ENCODE measurements at regions not wholly inside any gene's neighbourhood (a gene's known extent, or its start where the extent isn't known, plus 50 kb on each side); places are given as distances from the start of the nearest gene placed in this dataset.

DNA sequence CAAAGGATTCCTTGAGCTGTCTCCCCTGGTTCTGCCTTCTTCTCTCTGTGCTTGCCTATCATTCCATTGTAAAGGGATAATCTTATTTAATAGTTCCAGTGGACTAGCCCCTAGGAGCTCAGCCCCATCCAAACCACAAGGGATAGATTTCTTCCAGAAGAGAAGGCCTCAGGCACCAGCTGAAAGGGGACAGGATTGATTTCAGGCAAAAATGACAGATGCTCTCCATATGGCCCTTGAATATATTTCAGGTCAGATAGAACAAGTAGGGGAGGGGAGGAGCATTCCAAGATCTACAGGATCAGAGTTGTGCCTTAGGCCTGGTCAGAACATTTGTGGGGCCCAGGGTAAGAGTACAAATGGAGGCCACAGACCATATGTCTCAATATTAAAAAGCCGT is 85.3 kb downstream of the RPLP1 start:
- H3K27ac Mint-ChIP-seq = no peak overlapping the region
- H3K27me3 Mint-ChIP-seq = peaks cover 9% of the 10 kb centered on the region
- no peaks in the 10 kb centered on the region for H3K36me3 Mint-ChIP-seq (ENCODE audit: low read depth)
- no peaks in the 10 kb centered on the region for H3K9me3 Mint-ChIP-seq
- no peak overlapping the region for H3K4me3 Mint-ChIP-seq
- no peaks in the 10 kb centered on the region for H3K4me1 Mint-ChIP-seq (ENCODE audit: low read depth)
- no peak for DNase-seq

DNA sequence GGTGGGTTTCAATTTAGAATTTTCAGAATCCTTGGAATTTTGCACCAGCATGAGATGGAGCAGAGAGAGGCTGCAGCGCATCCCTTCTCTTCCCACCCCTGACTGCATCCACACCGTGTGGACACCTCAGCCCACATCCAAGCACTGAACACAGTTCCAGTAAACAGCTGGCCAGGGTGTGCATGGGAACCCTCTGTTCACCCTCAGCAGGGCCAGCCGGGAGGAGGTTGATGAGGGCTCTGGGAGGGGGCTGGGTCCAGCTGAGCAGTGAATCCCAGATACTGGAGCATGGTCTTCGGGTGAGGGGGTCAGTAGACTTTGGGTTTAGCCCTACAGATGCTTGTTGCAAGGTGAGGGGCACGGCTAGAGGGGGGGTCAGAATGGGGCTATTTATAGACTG is 85.8 kb downstream of the RPLP1 start:
- Mint-ChIP-seq H3K4me1 (ENCODE audit: low read depth) (no peaks in the 10 kb centered on the region), H3K36me3 (ENCODE audit: low read depth) (no peaks in the 10 kb centered on the region), H3K9me3 (no peaks in the 10 kb centered on the region), H3K27me3 (peaks cover 6% of the 10 kb centered on the region), H3K27ac (no peak overlapping the region), H3K4me3 (no peak overlapping the region)
- no peak for DNase-seq

DNA sequence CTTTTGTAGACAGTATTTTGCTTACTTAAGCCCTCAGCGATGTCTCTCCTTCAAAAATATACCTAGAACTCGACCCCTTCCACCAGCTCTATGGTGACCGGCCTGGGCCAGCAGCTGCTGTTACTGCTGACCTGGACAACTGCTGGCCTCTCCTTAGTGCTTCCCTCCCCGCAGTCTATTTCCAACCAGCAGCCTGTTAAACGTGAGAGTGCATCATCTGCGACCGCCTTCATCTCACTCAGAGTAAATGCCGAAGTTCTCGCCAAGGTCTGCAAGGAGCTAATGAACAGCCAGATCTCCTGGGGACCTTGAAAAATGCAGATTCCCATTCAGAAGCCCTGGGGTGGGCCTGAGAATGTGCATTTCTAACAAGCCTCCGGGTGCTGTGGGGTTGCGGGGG is 86.7 kb downstream of the RPLP1 start:
- Mint-ChIP-seq H3K4me3 (no peak overlapping the region), H3K9me3 (no peaks in the 10 kb centered on the region), H3K36me3 (ENCODE audit: low read depth) (no peaks in the 10 kb centered on the region), H3K4me1 (ENCODE audit: low read depth) (no peaks in the 10 kb centered on the region), H3K27me3 (peaks cover 5% of the 10 kb centered on the region), H3K27ac (no peak overlapping the region)
- DNase-seq = no peak

- DNase-seq = no peak
- no peaks in the 10 kb centered on the region for H3K9me3 Mint-ChIP-seq
- peaks cover 6% of the 10 kb centered on the region for H3K27me3 Mint-ChIP-seq
- H3K4me3 Mint-ChIP-seq = no peak overlapping the region
- no peaks in the 10 kb centered on the region for H3K36me3 Mint-ChIP-seq (ENCODE audit: low read depth)
- no peaks in the 10 kb centered on the region for H3K4me1 Mint-ChIP-seq (ENCODE audit: low read depth)
- no peak overlapping the region for H3K27ac Mint-ChIP-seq
Measured at GRCh38 chr15:69540622-69541021, 88.0 kb downstream of the RPLP1 start.

DNA sequence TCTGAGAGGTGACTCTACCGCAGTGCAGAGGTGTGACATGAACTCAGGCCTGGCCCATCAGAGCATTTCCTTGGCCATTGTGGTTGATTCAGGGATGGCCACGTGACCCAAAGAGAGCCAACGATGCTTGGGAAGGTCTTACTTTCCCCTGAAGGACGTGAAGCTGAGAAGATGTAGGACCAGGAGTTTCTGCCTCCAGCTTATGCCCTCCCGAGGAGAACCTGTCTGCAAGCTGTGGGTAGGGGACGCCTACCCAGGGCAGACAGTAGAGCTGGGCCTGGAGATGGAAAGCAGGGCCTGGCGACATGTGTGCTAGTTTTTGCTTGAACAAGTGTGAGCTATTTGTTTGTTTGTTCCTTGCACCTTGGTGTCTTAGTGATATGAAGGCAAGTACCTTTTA is 89.4 kb downstream of the RPLP1 start:
- no peak overlapping the region for H3K27ac Mint-ChIP-seq
- H3K27me3 Mint-ChIP-seq = peaks cover 6% of the 10 kb centered on the region
- DNase-seq = no peak
- no peak overlapping the region for H3K4me3 Mint-ChIP-seq
- H3K9me3 Mint-ChIP-seq = no peaks in the 10 kb centered on the region
- no peaks in the 10 kb centered on the region for H3K36me3 Mint-ChIP-seq (ENCODE audit: low read depth)
- no peaks in the 10 kb centered on the region for H3K4me1 Mint-ChIP-seq (ENCODE audit: low read depth)

GRCh38 chr15:69543681-69544364 is 91.2 kb downstream of the RPLP1 start:
- Mint-ChIP-seq H3K4me1 (ENCODE audit: low read depth) (no peaks in the 10 kb centered on the region), H3K27me3 (peaks cover 15% of the 10 kb centered on the region), H3K4me3 (no peak overlapping the region), H3K9me3 (no peaks in the 10 kb centered on the region), H3K27ac (no peak overlapping the region), H3K36me3 (ENCODE audit: low read depth) (no peaks in the 10 kb centered on the region)
- DNase-seq = no peak

GRCh38 chr15:69544365-69545113 is 91.9 kb downstream of the RPLP1 start:
- DNase-seq = no peak
- Mint-ChIP-seq H3K27me3 (peaks cover 21% of the 10 kb centered on the region), H3K36me3 (ENCODE audit: low read depth) (no peaks in the 10 kb centered on the region), H3K9me3 (no peaks in the 10 kb centered on the region), H3K4me1 (ENCODE audit: low read depth) (no peaks in the 10 kb centered on the region), H3K27ac (no peak overlapping the region), H3K4me3 (no peak overlapping the region)

- H3K27me3 Mint-ChIP-seq = peaks cover 28% of the 10 kb centered on the region
- DNase-seq = no peak
Measured at GRCh38 chr15:69546182-69546581, 93.6 kb downstream of the RPLP1 start.

DNA sequence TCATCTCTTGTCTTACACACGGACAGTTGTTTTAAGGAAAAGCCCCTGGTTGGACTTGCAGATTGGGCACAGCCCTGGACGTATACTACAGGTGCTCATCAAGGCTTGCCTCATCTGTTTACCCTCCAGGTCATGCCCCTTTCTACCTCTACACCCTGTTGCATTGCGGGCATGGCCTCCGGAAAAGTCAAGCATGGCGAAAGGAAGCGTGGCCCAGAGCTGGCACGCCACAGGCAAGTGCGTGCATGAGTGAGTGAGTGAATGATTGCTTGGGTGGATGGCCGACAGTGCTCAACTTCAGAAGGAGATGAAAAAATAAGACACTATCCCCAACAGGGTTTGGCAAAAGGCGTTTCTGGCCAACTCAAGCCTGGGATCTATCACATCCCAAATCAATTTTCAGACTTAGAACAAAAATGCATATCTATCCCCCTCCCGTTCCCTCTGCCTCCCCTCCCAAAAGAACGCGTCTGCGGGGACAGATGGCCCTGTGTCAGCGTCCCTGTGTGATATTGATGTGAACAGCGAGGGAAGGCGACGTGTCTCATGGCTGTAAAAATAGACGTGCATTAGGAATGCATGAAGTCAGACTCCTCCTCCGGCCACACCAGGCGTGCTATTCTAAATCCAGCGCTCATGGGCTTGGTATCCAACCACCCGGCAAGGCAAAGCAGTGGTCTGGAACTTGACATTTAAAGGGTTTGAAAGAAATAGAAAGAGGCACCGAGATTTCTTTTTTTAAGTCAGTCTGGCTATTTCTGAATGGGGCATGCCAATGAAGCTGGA is 96.0 kb downstream of the RPLP1 start:
- H3K36me3 Mint-ChIP-seq (ENCODE audit: low read depth) = no peaks in the 10 kb centered on the region

More at GRCh38 chr15:69546182-69546581, 93.6 kb downstream of the RPLP1 start:
- peaks cover 6% of the 10 kb centered on the region for H3K9me3 Mint-ChIP-seq
- H3K4me1 Mint-ChIP-seq (ENCODE audit: low read depth) = no peaks in the 10 kb centered on the region
- no peak overlapping the region for H3K27ac Mint-ChIP-seq
- H3K4me3 Mint-ChIP-seq = no peak overlapping the region
- no peaks in the 10 kb centered on the region for H3K36me3 Mint-ChIP-seq (ENCODE audit: low read depth)

DNA sequence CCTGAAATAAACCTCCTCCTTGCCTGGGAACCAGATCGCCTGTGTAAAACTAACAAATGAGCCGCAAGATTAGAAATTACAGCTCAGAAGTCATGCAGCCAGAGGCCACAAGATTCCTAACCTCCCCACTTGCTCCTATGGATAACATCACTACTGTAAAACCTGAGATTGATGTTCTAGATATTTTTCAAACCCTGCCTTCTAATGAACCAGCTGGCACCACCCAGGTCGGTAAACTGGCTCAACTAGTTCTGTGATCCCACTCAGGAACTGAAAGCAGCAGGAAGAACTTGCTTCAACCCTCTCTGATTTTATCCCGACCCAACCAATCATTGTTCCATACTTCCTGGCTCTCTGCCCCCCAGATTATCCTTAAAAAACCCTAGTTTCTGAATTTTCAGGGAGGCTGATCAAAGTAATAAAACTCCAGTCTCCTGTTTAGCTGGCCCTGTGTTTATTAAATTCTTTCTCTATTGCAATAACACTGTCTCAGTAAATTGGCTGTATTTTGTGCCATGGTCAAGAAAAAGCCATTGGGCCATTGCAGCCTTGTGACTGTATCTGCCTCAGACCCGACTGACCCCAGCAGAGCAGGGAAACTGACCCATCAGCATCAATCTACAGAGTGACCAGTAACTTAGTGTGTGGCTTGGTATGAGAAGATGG is 98.9 kb downstream of the RPLP1 start:
- Mint-ChIP-seq H3K9me3 (peaks cover 15% of the 10 kb centered on the region), H3K4me3 (no peak overlapping the region), H3K27ac (no peak overlapping the region), H3K36me3 (ENCODE audit: low read depth) (no peaks in the 10 kb centered on the region), H3K4me1 (ENCODE audit: low read depth) (no peaks in the 10 kb centered on the region), H3K27me3 (peaks cover 22% of the 10 kb centered on the region)
- no peak for DNase-seq

More for the DNA sequence above, 96.0 kb downstream of the RPLP1 start:
- H3K9me3 Mint-ChIP-seq = peaks cover 15% of the 10 kb centered on the region
- H3K27me3 Mint-ChIP-seq = peaks cover 28% of the 10 kb centered on the region
- no peaks in the 10 kb centered on the region for H3K4me1 Mint-ChIP-seq (ENCODE audit: low read depth)
- H3K27ac Mint-ChIP-seq = no peak overlapping the region
- DNase-seq = no peak
- no peak overlapping the region for H3K4me3 Mint-ChIP-seq

DNA sequence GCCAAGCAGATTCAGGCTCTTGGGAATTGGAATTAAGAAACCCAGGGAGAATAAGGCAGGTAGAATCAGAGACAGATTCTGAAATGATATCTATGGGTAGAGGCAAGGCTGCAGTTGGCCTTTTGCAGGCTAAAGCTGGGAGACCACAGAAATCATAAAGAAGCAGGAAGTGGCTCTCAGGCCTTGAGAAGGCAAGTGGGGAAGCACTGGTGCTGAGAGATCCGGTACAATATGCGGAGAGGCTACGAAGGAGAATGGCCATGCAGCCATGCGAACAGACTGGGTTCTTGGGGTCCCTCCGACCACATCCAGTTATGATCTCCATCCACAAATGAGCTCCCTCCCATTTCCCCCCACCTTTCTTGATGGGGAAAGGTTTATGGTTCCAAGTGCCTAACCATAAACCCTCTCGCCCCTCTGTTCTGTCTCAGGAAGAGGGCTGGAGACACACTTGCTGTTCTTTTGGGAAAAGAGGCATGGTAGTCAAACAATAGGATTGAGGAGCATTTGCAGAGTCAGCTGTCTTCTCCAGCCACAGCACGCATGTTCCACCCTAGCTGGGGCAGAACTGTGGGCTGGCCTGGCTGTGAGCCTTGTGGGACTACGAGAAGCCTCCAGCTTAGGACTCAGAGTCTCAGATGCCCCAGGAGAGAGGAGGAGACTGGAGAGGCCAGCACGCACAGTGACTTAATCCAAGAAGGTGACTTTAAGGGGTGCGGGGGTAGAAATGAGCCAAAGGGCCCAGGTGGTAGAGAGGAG is 99.6 kb downstream of the RPLP1 start:
- Mint-ChIP-seq H3K27ac (no peak overlapping the region), H3K4me1 (ENCODE audit: low read depth) (no peaks in the 10 kb centered on the region), H3K36me3 (ENCODE audit: low read depth) (no peaks in the 10 kb centered on the region), H3K27me3 (peaks cover 22% of the 10 kb centered on the region), H3K4me3 (no peak overlapping the region), H3K9me3 (peaks cover 15% of the 10 kb centered on the region)
- no peak for DNase-seq

DNA sequence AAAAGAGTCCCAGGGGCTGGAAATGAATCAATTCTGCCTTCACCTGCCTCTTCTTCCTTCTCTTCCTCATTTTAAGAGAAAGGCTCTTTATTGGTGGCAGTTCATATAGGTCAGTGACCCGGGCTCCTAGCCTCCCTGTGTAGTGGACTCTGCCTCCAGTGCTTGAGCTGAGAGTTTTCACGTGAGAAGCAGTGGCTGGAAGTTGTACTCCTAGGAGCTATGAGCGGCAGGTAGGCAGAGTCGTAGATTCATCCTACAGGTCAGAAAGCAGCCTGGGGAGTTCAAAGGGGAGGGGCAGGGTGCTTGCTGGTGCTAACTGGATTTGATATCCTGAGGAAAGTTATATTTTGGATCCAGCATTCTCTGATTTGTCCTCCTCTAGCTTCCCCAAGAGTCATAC is 101.1 kb downstream of the RPLP1 start:
- Mint-ChIP-seq H3K36me3 (ENCODE audit: low read depth) (no peaks in the 10 kb centered on the region), H3K4me3 (no peak overlapping the region), H3K27ac (no peak overlapping the region), H3K27me3 (peaks cover 14% of the 10 kb centered on the region), H3K4me1 (ENCODE audit: low read depth) (no peaks in the 10 kb centered on the region), H3K9me3 (peaks cover 15% of the 10 kb centered on the region)
- no peak for DNase-seq

- DNase-seq = no peak
- no peaks in the 10 kb centered on the region for H3K36me3 Mint-ChIP-seq (ENCODE audit: low read depth)
- no peak overlapping the region for H3K4me3 Mint-ChIP-seq
- peaks cover 15% of the 10 kb centered on the region for H3K9me3 Mint-ChIP-seq
- H3K27me3 Mint-ChIP-seq = peaks cover 8% of the 10 kb centered on the region
- no peak overlapping the region for H3K27ac Mint-ChIP-seq
- H3K4me1 Mint-ChIP-seq (ENCODE audit: low read depth) = no peaks in the 10 kb centered on the region
Measured at GRCh38 chr15:69554279-69554961, 101.8 kb downstream of the RPLP1 start.
